GM23248 (cell line): ENCODE measurements at regions not wholly inside any gene's neighbourhood (a gene's known extent, or its start where the extent isn't known, plus 50 kb on each side); places are given as distances from the start of the nearest gene placed in this dataset.

ENCODE experiments used
- DNase-seq: peaks from one replicate; pipeline ENCODE4 v3.0.0-alpha.2; 2015
- H2AFZ ChIP-seq: fragments of 200-600 bp; sonication (generic); 2 replicates; pipeline ENCODE4 v1.6.1; 2016; ENCODE audit warnings: antibody characterized with exemption
- H3F3A ChIP-seq: fragments of 200-600 bp; sonication (generic); 2 replicates; pipeline ENCODE4 v1.6.1; 2016; ENCODE audit warnings: mild to moderate bottlenecking, antibody characterized with exemption, mixed run types; ENCODE audit not compliant: insufficient read depth
- H3K27ac ChIP-seq: fragments of 200-600 bp; sonication (generic); 2 replicates; pipeline ENCODE4 v1.5.1; 2016; ENCODE audit warnings: mild to moderate bottlenecking
- H3K27me3 ChIP-seq: fragments of 200-600 bp; sonication (generic); replicated peaks from 2 replicates; pipeline ENCODE4 v1.6.1; 2016; ENCODE audit warnings: mild to moderate bottlenecking; ENCODE audit not compliant: insufficient read depth
- H3K36me3 ChIP-seq: fragments of 200-600 bp; sonication (generic); 2 replicates; pipeline ENCODE4 v1.6.1; 2016; ENCODE audit warnings: low read depth, mild to moderate bottlenecking
- H3K4me1 ChIP-seq: fragments of 200-600 bp; sonication (generic); 2 replicates; pipeline ENCODE4 v1.6.1; 2016; ENCODE audit warnings: mild to moderate bottlenecking; ENCODE audit not compliant: insufficient read depth
- H3K4me2 ChIP-seq: fragments of 200-600 bp; sonication (generic); one replicate; pipeline ENCODE4 v1.6.1; 2016; ENCODE audit warnings: mild to moderate bottlenecking; ENCODE audit not compliant: unreplicated experiment
- H3K4me3 ChIP-seq: fragments of 200-600 bp; sonication (generic); 2 replicates; pipeline ENCODE4 v1.5.1; 2016; ENCODE audit warnings: mild to moderate bottlenecking
- H3K79me2 ChIP-seq: fragments of 200-600 bp; sonication (generic); 2 replicates; pipeline ENCODE4 v1.6.1; 2016; ENCODE audit warnings: mild to moderate bottlenecking; ENCODE audit not compliant: insufficient read depth
- H3K9ac ChIP-seq: fragments of 200-600 bp; sonication (generic); 2 replicates; pipeline ENCODE4 v1.6.1; 2016; ENCODE audit warnings: mild to moderate bottlenecking
- H3K9me2 ChIP-seq: fragments of 200-600 bp; sonication (generic); 2 replicates; pipeline ENCODE4 v1.6.1; 2016; ENCODE audit warnings: mixed run types, mild to moderate bottlenecking, moderate library complexity; ENCODE audit not compliant: insufficient read depth
- H3K9me3 ChIP-seq: fragments of 200-600 bp; sonication (generic); one replicate; pipeline ENCODE4 v1.6.1; 2017; ENCODE audit warnings: low read depth
- H4K20me1 ChIP-seq: fragments of 200-600 bp; sonication (generic); 2 replicates; pipeline ENCODE4 v1.6.0; 2016; ENCODE audit not compliant: insufficient read depth
- EZH2 ChIP-seq: fragments of 200-600 bp; sonication (generic); IDR thresholded peaks from 2 replicates; pipeline ENCODE4 v1.6.1; 2018; ENCODE audit warnings: antibody characterized with exemption, mild to moderate bottlenecking; ENCODE audit not compliant: insufficient read depth, poor library complexity, severe bottlenecking
- EZH2phosphoT487 ChIP-seq: fragments of 200-600 bp; sonication (generic); IDR thresholded peaks from 2 replicates; pipeline ENCODE4 v1.6.1; 2018; ENCODE audit warnings: antibody characterized with exemption, moderate library complexity, mild to moderate bottlenecking, low read depth; ENCODE audit not compliant: insufficient read depth
- WGBS, 2 experiments: methylation state at CpG; one replicate each; pipeline ENCODE4 v1.1.6; 2015 to 2017; ENCODE audit warnings: low lambda C conversion rate in 2 of 2, low coverage in 1 of 2; ENCODE audit errors: missing lambda C conversion rate in 2 of 2; 5-methylcytosine and 5-hydroxymethylcytosine counted together
- in situ Hi-C: fragments of 300-500 bp; cut with MboI; formaldehyde crosslinking; loops from 2 replicates; pipeline ENCODE4 v1.15.0; 2020

- H3K27ac ChIP-seq: no peak overlapping the region
- H3K4me1 ChIP-seq: peaks cover 21% of the 10 kb centered on the region
- no peaks in the 10 kb centered on the region for H3K9me3 ChIP-seq
- no peak overlapping the region for H3K4me3 ChIP-seq
- 44 to 46% methylated on average over 7 of the region's 7 CpGs for WGBS, 2 experiments
- in situ Hi-C loops: loop anchor here (25.0 kb wide), 1 partner anchor 855 kb away; no protein-coding TSS in a partner anchor
- no peak overlapping the region for H2AFZ ChIP-seq
- H3K9ac ChIP-seq: no peak overlapping the region
- H3K4me2 ChIP-seq: no peak overlapping the region
- no peaks in the 10 kb centered on the region for H4K20me1 ChIP-seq
- no peaks in the 10 kb centered on the region for H3K27me3 ChIP-seq
- TF ChIP-seq EZH2phosphoT487: no peak
- no peak for TF ChIP-seq EZH2
- H3F3A ChIP-seq: no peaks in the 10 kb centered on the region; the same call in 1 of the 2 replicates
- H3K9me2 ChIP-seq: no peaks in the 10 kb centered on the region
- no peaks in the 10 kb centered on the region for H3K36me3 ChIP-seq
- peak; percentile 69 for DNase-seq
- no peaks in the 10 kb centered on the region for H3K79me2 ChIP-seq
Observed at GRCh38 chr12:19757317-19757877, 318.1 kb downstream of the AEBP2 start.

GRCh38 chr12:19759227-19759626 is 319.9 kb downstream of the AEBP2 start:
- Histone ChIP-seq H3K9ac (no peak overlapping the region), H3F3A (no peaks in the 10 kb centered on the region; the same call in 1 of the 2 replicates), H3K9me2 (no peaks in the 10 kb centered on the region), H2AFZ (no peak overlapping the region), H4K20me1 (no peaks in the 10 kb centered on the region), H3K4me2 (peak overlapping the region; percentile 38), H3K9me3 (no peaks in the 10 kb centered on the region), H3K4me1 (peaks cover 24% of the 10 kb centered on the region), H3K27me3 (no peaks in the 10 kb centered on the region), H3K4me3 (0 out of 2 replicates have a peak overlapping the region, but pooled peaks have one; percentile 7), H3K27ac (0 out of 2 replicates have a peak overlapping the region, but pooled peaks have one; percentile 2), H3K79me2 (no peaks in the 10 kb centered on the region), H3K36me3 (no peaks in the 10 kb centered on the region)
- TF ChIP-seq EZH2 (no peak), EZH2phosphoT487 (peak; percentile 77; the same call in 1 of the 2 replicates)
- peak; percentile 87 for DNase-seq
- in situ Hi-C loops: loop anchor here (25.0 kb wide), 1 partner anchor 853 kb away; no protein-coding TSS in a partner anchor

- Histone ChIP-seq H2AFZ (no peak overlapping the region), H3K9me2 (no peaks in the 10 kb centered on the region), H3K9me3 (no peaks in the 10 kb centered on the region), H3K4me3 (no peak overlapping the region), H3K9ac (no peak overlapping the region), H3K27ac (no peak overlapping the region), H3K79me2 (no peaks in the 10 kb centered on the region), H3K27me3 (no peaks in the 10 kb centered on the region), H3K4me2 (no peak overlapping the region), H3F3A (no peaks in the 10 kb centered on the region; the same call in 1 of the 2 replicates), H4K20me1 (no peaks in the 10 kb centered on the region), H3K4me1 (peaks cover 23% of the 10 kb centered on the region), H3K36me3 (no peaks in the 10 kb centered on the region)
- peak; percentile 9 for DNase-seq
- WGBS, 2 experiments: 83 to 95% methylated on average over 2 of the region's 2 CpGs
- in situ Hi-C loops: loop anchor here (25.0 kb wide), 1 partner anchor 852 kb away; no protein-coding TSS in a partner anchor
- TF ChIP-seq EZH2: no peak
- no peak for TF ChIP-seq EZH2phosphoT487
Observed at GRCh38 chr12:19760611-19761010, 321.3 kb downstream of the AEBP2 start.

- Histone ChIP-seq H3K79me2 (no peaks in the 10 kb centered on the region), H3K9ac (no peak overlapping the region), H3K4me3 (no peak overlapping the region), H3K4me1 (peaks cover 23% of the 10 kb centered on the region), H3K27ac (no peak overlapping the region), H2AFZ (no peak overlapping the region), H3K27me3 (no peaks in the 10 kb centered on the region), H3K4me2 (no peak overlapping the region), H3F3A (no peaks in the 10 kb centered on the region; the same call in 1 of the 2 replicates), H3K36me3 (no peaks in the 10 kb centered on the region), H3K9me2 (no peaks in the 10 kb centered on the region), H4K20me1 (no peaks in the 10 kb centered on the region), H3K9me3 (no peaks in the 10 kb centered on the region)
- 98 to 100% methylated on average over 1 of the region's 1 CpG for WGBS, 2 experiments
- in situ Hi-C loops: loop anchor here (25.0 kb wide), 1 partner anchor 851 kb away; no protein-coding TSS in a partner anchor
- TF ChIP-seq EZH2phosphoT487: no peak
- no peak for TF ChIP-seq EZH2
- no peak for DNase-seq
Observed at GRCh38 chr12:19761463-19761862, 322.2 kb downstream of the AEBP2 start.
